ENCODE measurements at regions not wholly inside any gene's neighbourhood (a gene's known extent, or its start where the extent isn't known, plus 50 kb on each side); places are given as distances from the start of the nearest gene placed in this dataset.

GRCh38 chr2:57965961-57966360 is 80.6 kb upstream of the VRK2 start:
- no peak for DNase-seq (ENCODE audit: low read depth)
- H3K4me3 ChIP-seq (ENCODE audit: low read depth, low read length) = no peak overlapping the region

GRCh38 chr2:57973621-57974186 is 72.9 kb upstream of the VRK2 start:
- no peak overlapping the region for H3K4me3 ChIP-seq (ENCODE audit: low read depth, low read length)
- DNase-seq (ENCODE audit: low read depth) = no peak

GRCh38 chr2:57979158-57979557 is 67.4 kb upstream of the VRK2 start:
- no peak for DNase-seq (ENCODE audit: low read depth)
- no peak overlapping the region for H3K4me3 ChIP-seq (ENCODE audit: low read depth, low read length)

GRCh38 chr2:57981083-57981768 is 65.4 kb upstream of the VRK2 start:
- no peak overlapping the region for H3K4me3 ChIP-seq (ENCODE audit: low read depth, low read length)
- DNase-seq (ENCODE audit: low read depth) = peak; percentile 76

GRCh38 chr2:57987835-57988573 is 58.6 kb upstream of the VRK2 start:
- no peak overlapping the region for H3K4me3 ChIP-seq (ENCODE audit: low read depth, low read length)
- DNase-seq (ENCODE audit: low read depth) = no peak

- H3K4me3 ChIP-seq (ENCODE audit: low read depth, low read length) = no peak overlapping the region
- no peak for DNase-seq (ENCODE audit: low read depth)
Observed at GRCh38 chr2:57990118-57990725, 56.4 kb upstream of the VRK2 start.
